HCT116 (cell line): ENCODE measurements at regions not wholly inside any gene's neighbourhood (a gene's known extent, or its start where the extent isn't known, plus 50 kb on each side); places are given as distances from the start of the nearest gene placed in this dataset.

ENCODE experiments used
- CBX3 ChIP-seq: IDR thresholded peaks from 2 replicates; pipeline ENCODE4 v1.6.1; 2012; ENCODE audit warnings: low read depth
- ELF1 ChIP-seq: IDR thresholded peaks from 2 replicates; pipeline ENCODE4 v1.6.1; 2012; ENCODE audit warnings: low read depth, borderline replicate concordance
- EZH2phosphoT487 ChIP-seq: fragments of 200-600 bp; IDR thresholded peaks from 2 replicates; pipeline ENCODE4 v1.6.1; 2018; ENCODE audit warnings: antibody characterized with exemption, borderline replicate concordance
- JUND ChIP-seq: IDR thresholded peaks from 2 replicates; pipeline ENCODE4 v1.6.1; 2012
- POLR2A ChIP-seq: IDR thresholded peaks from 2 replicates; pipeline ENCODE4 v1.7.0; 2011; ENCODE audit warnings: borderline replicate concordance; ENCODE audit not compliant: insufficient read depth, insufficient read length; ENCODE audit errors: extremely low read depth
- SIN3A ChIP-seq: IDR thresholded peaks from 2 replicates; pipeline ENCODE4 v1.6.1; 2012; ENCODE audit warnings: low read depth
- SRF ChIP-seq: IDR thresholded peaks from 2 replicates; pipeline ENCODE4 v1.6.1; 2012; ENCODE audit warnings: low read depth
- TCF7L2 ChIP-seq: IDR thresholded peaks from 2 replicates; pipeline ENCODE4 v1.7.0; 2011; ENCODE audit warnings: borderline replicate concordance, inconsistent platforms; ENCODE audit not compliant: insufficient read depth, insufficient read length; ENCODE audit errors: extremely low read depth
- YY1 ChIP-seq: IDR thresholded peaks from 2 replicates; pipeline ENCODE4 v1.6.1; 2011; ENCODE audit warnings: low read length, low read depth, moderate library complexity, mild to moderate bottlenecking; ENCODE audit not compliant: insufficient replicate concordance; ENCODE audit errors: extremely low read depth
- TF ChIP-seq, protein P1 (sequence below), 3 experiments: fragments of 200-600 bp in 1 of 3; sonication (generic) in 1 of 3; IDR thresholded peaks in 2 of 3; conservative IDR thresholded peaks in 1 of 3; 2 replicates each; pipeline ENCODE4 v1.5.1; 2012 to 2017; ENCODE audit warnings: low read depth in 2 of 3, low read length in 2 of 3, antibody characterized with exemption in 1 of 3, borderline replicate concordance in 1 of 3, control low read depth in 1 of 3, mild to moderate bottlenecking in 1 of 3, mixed read lengths in 1 of 3, mixed run types in 1 of 3, moderate library complexity in 1 of 3; ENCODE audit not compliant: insufficient read depth in 1 of 3
- TF ChIP-seq, protein P2 (sequence below): IDR thresholded peaks from 2 replicates; pipeline ENCODE4 v1.6.1; 2012; ENCODE audit warnings: low read depth

DNA sequence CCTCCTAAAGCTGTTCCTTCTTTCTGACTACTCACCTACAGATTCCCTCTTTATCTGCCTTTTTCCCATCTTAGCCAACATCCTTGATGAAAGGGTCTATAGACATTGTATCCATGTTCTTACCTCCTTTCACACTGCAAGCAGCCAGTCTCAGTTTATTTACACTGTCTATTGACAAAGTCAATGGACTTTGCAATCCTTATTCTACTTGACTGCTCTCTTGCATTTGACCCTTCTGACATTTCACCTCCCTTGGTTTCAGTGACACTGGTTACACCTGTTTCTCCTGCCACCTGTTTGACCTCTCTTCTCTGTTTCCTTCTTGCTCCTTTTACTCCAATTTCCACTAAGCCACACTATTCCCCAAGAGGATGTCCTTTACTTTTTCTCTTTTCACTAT, 224.0 kb upstream of the SNX7 start:
- TF ChIP-seq, protein P1, sequence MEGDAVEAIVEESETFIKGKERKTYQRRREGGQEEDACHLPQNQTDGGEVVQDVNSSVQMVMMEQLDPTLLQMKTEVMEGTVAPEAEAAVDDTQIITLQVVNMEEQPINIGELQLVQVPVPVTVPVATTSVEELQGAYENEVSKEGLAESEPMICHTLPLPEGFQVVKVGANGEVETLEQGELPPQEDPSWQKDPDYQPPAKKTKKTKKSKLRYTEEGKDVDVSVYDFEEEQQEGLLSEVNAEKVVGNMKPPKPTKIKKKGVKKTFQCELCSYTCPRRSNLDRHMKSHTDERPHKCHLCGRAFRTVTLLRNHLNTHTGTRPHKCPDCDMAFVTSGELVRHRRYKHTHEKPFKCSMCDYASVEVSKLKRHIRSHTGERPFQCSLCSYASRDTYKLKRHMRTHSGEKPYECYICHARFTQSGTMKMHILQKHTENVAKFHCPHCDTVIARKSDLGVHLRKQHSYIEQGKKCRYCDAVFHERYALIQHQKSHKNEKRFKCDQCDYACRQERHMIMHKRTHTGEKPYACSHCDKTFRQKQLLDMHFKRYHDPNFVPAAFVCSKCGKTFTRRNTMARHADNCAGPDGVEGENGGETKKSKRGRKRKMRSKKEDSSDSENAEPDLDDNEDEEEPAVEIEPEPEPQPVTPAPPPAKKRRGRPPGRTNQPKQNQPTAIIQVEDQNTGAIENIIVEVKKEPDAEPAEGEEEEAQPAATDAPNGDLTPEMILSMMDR (IDR thresholded peaks at IDR 0.05 in 2 of 3, conservative IDR thresholded peaks at IDR 0.05 in 1 of 3; ENCODE audit: borderline replicate concordance in 1 of 3, insufficient read depth in 1 of 3, low read depth in 2 of 3, low read length in 2 of 3), result no peak
- TF ChIP-seq JUND, result no peak
- TF ChIP-seq POLR2A, result no peak
- TF ChIP-seq, protein P2, sequence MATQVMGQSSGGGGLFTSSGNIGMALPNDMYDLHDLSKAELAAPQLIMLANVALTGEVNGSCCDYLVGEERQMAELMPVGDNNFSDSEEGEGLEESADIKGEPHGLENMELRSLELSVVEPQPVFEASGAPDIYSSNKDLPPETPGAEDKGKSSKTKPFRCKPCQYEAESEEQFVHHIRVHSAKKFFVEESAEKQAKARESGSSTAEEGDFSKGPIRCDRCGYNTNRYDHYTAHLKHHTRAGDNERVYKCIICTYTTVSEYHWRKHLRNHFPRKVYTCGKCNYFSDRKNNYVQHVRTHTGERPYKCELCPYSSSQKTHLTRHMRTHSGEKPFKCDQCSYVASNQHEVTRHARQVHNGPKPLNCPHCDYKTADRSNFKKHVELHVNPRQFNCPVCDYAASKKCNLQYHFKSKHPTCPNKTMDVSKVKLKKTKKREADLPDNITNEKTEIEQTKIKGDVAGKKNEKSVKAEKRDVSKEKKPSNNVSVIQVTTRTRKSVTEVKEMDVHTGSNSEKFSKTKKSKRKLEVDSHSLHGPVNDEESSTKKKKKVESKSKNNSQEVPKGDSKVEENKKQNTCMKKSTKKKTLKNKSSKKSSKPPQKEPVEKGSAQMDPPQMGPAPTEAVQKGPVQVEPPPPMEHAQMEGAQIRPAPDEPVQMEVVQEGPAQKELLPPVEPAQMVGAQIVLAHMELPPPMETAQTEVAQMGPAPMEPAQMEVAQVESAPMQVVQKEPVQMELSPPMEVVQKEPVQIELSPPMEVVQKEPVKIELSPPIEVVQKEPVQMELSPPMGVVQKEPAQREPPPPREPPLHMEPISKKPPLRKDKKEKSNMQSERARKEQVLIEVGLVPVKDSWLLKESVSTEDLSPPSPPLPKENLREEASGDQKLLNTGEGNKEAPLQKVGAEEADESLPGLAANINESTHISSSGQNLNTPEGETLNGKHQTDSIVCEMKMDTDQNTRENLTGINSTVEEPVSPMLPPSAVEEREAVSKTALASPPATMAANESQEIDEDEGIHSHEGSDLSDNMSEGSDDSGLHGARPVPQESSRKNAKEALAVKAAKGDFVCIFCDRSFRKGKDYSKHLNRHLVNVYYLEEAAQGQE, result no peak
- TF ChIP-seq YY1, result no peak
- no peak for TF ChIP-seq SRF
- TF ChIP-seq TCF7L2, result no peak
- no peak for TF ChIP-seq CBX3
- TF ChIP-seq SIN3A, result no peak
- no peak for TF ChIP-seq ELF1
- no peak for TF ChIP-seq EZH2phosphoT487
